Urinary bladder (tissue), 3 donors: ENCODE measurements at regions not wholly inside any gene's neighbourhood (a gene's known extent, or its start where the extent isn't known, plus 50 kb on each side); places are given as distances from the start of the nearest gene placed in this dataset.
"Not testable (repeated sequence)": the region's sequence is repeated elsewhere in the genome, so short reads cannot be mapped to it uniquely, and the experiment has no call there.

ENCODE experiments used
- DNase-seq: peaks from one replicate; pipeline ENCODE4 v3.0.0-alpha.2; 2015; ENCODE audit errors: extremely low spot score
- H3K27ac ChIP-seq: one replicate; pipeline ENCODE4 v1.5.1; 2013; ENCODE audit warnings: low read depth, mild to moderate bottlenecking, moderate library complexity
- H3K36me3 ChIP-seq: one replicate; pipeline ENCODE4 v1.6.1; 2013; ENCODE audit warnings: mild to moderate bottlenecking, moderate library complexity; ENCODE audit not compliant: insufficient read depth
- H3K4me1 ChIP-seq: one replicate; pipeline ENCODE4 v1.6.1; 2013; ENCODE audit warnings: mild to moderate bottlenecking, moderate library complexity; ENCODE audit not compliant: insufficient read depth
- H3K4me3 ChIP-seq: one replicate; pipeline ENCODE4 v1.5.1; 2013; ENCODE audit warnings: low read depth, low read length
- whole genome bisulfite sequencing: extraction: QIAGEN DNeasy Blood & Tissue Kit; methylation state at CpG from one replicate; pipeline ENCODE4 v1.1.7; 2013; 5-methylcytosine and 5-hydroxymethylcytosine counted together
- donor health status: healthy with polysubstance abuse.
- donor health status: healthy.

GRCh38 chr1:113281550-113281949, 108.8 kb upstream of the MAGI3 start:
- no peaks in the 10 kb centered on the region for H3K36me3 ChIP-seq
- H3K4me1 ChIP-seq, result no peaks in the 10 kb centered on the region
- H3K27ac ChIP-seq, result no peak overlapping the region
- no peak overlapping the region for H3K4me3 ChIP-seq
- DNase-seq, result no peak

GRCh38 chr1:113282008-113282892, 108.1 kb upstream of the MAGI3 start:
- H3K4me3 ChIP-seq, result no peak overlapping the region
- peak; percentile 28 for DNase-seq
- no peaks in the 10 kb centered on the region for H3K4me1 ChIP-seq
- H3K27ac ChIP-seq, result no peak overlapping the region
- 60% methylated on average over 3 of the region's 3 CpGs for WGBS
- H3K36me3 ChIP-seq, result no peaks in the 10 kb centered on the region

- no peaks in the 10 kb centered on the region for H3K4me1 ChIP-seq
- H3K4me3 ChIP-seq, result no peak overlapping the region
- no peak for DNase-seq
- no peaks in the 10 kb centered on the region for H3K36me3 ChIP-seq
- 71% methylated on average over 11 of the region's 11 CpGs for WGBS
- H3K27ac ChIP-seq, result no peak overlapping the region
Observed at GRCh38 chr1:113282893-113283285, 107.4 kb upstream of the MAGI3 start.

- Histone ChIP-seq H3K4me1 (no peaks in the 10 kb centered on the region), H3K4me3 (no peak overlapping the region), H3K36me3 (no peaks in the 10 kb centered on the region), H3K27ac (no peak overlapping the region)
- DNase-seq, result no peak
Observed at GRCh38 chr1:113283914-113284313, 106.4 kb upstream of the MAGI3 start.

- no peak for DNase-seq
- Histone ChIP-seq H3K27ac (no peak overlapping the region), H3K36me3 (no peaks in the 10 kb centered on the region), H3K4me3 (no peak overlapping the region), H3K4me1 (no peaks in the 10 kb centered on the region)
- WGBS, result 83% methylated on average over 1 of the region's 1 CpG
Observed at GRCh38 chr1:113286156-113286555, 104.2 kb upstream of the MAGI3 start.

- H3K4me1 ChIP-seq, result no peaks in the 10 kb centered on the region
- no peak overlapping the region for H3K4me3 ChIP-seq
- no peaks in the 10 kb centered on the region for H3K36me3 ChIP-seq
- no peak for DNase-seq
- no peak overlapping the region for H3K27ac ChIP-seq
- 69% methylated on average over 9 of the region's 9 CpGs for WGBS
Observed at GRCh38 chr1:113291777-113292602, 98.3 kb upstream of the MAGI3 start.

- 88% methylated on average over 2 of the region's 2 CpGs for WGBS
- no peaks in the 10 kb centered on the region for H3K36me3 ChIP-seq
- DNase-seq, result no peak
Observed at GRCh38 chr1:113292603-113293255, 97.6 kb upstream of the MAGI3 start.

GRCh38 chr1:113293256-113293626, 97.1 kb upstream of the MAGI3 start:
- H3K4me1 ChIP-seq, result no peaks in the 10 kb centered on the region
- 95% methylated on average over 11 of the region's 11 CpGs for WGBS
- no peak overlapping the region for H3K27ac ChIP-seq
- H3K4me3 ChIP-seq, result no peak overlapping the region
- DNase-seq, result no peak
- H3K36me3 ChIP-seq, result no peaks in the 10 kb centered on the region

More at GRCh38 chr1:113292603-113293255, 97.6 kb upstream of the MAGI3 start:
- Histone ChIP-seq H3K4me3 (no peak overlapping the region), H3K27ac (no peak overlapping the region), H3K4me1 (no peaks in the 10 kb centered on the region)

- 56% methylated on average over 1 of the region's 1 CpG for WGBS
- Histone ChIP-seq H3K36me3 (no peaks in the 10 kb centered on the region), H3K27ac (no peak overlapping the region), H3K4me3 (no peak overlapping the region), H3K4me1 (no peaks in the 10 kb centered on the region)
- DNase-seq, result no peak
Observed at GRCh38 chr1:113297749-113298148, 92.6 kb upstream of the MAGI3 start.

GRCh38 chr1:113298941-113299340, 91.4 kb upstream of the MAGI3 start:
- Histone ChIP-seq H3K36me3 (no peaks in the 10 kb centered on the region), H3K4me1 (no peaks in the 10 kb centered on the region), H3K4me3 (no peak overlapping the region), H3K27ac (no peak overlapping the region)
- DNase-seq, result no peak
- WGBS, result 62% methylated on average over 3 of the region's 3 CpGs

GRCh38 chr1:113302636-113303035, 87.7 kb upstream of the MAGI3 start:
- Histone ChIP-seq H3K27ac (no peak overlapping the region), H3K36me3 (no peaks in the 10 kb centered on the region), H3K4me3 (no peak overlapping the region), H3K4me1 (no peaks in the 10 kb centered on the region)
- WGBS, result 61% methylated on average over 2 of the region's 2 CpGs
- DNase-seq, result no peak

- H3K36me3 ChIP-seq, result no peaks in the 10 kb centered on the region
- no peak for DNase-seq
- 60% methylated on average over 9 of the region's 9 CpGs for WGBS
Observed at GRCh38 chr1:113303267-113303666, 87.0 kb upstream of the MAGI3 start.

GRCh38 chr1:113305029-113305428, 85.3 kb upstream of the MAGI3 start:
- not testable (repeated sequence) for DNase-seq, H3K36me3 ChIP-seq, H3K4me3 ChIP-seq, H3K27ac ChIP-seq, H3K4me1 ChIP-seq
- 93% methylated on average over 4 of the region's 4 CpGs for WGBS

More at GRCh38 chr1:113303267-113303666, 87.0 kb upstream of the MAGI3 start:
- Histone ChIP-seq H3K27ac (no peak overlapping the region), H3K4me3 (no peak overlapping the region), H3K4me1 (no peaks in the 10 kb centered on the region)
